GM21367 (cell line): ENCODE measurements at regions not wholly inside any gene's neighbourhood (a gene's known extent, or its start where the extent isn't known, plus 50 kb on each side); places are given as distances from the start of the nearest gene placed in this dataset.

ENCODE experiments used
- ATAC-seq: cut with Tn5 transposase; IDR thresholded peaks from one replicate; pipeline ENCODE4 v1.9.1; 2021; ENCODE audit not compliant: unreplicated experiment

- no peak for ATAC-seq
These were observed 57.3 kb downstream of the HHEX start for GRCh38 chr10:92747066-92747465.

GRCh38 chr10:92747600-92747999 is 57.8 kb downstream of the HHEX start:
- ATAC-seq, result no peak

GRCh38 chr10:92750791-92751533 is 61.2 kb downstream of the HHEX start:
- no peak for ATAC-seq

- no peak for ATAC-seq
These were observed 61.7 kb downstream of the HHEX start for GRCh38 chr10:92751534-92751811.

- no peak for ATAC-seq
These were observed 62.1 kb downstream of the HHEX start for GRCh38 chr10:92751827-92752226.

GRCh38 chr10:92753865-92754264 is 64.1 kb downstream of the HHEX start:
- ATAC-seq, result no peak

- no peak for ATAC-seq
These were observed 66.0 kb downstream of the HHEX start for GRCh38 chr10:92755725-92756124.

GRCh38 chr10:92756201-92757065 is 66.7 kb downstream of the HHEX start:
- peak; percentile 78 for ATAC-seq

- ATAC-seq, result peak; percentile 61
These were observed 67.4 kb downstream of the HHEX start for GRCh38 chr10:92757066-92757710.

- no peak for ATAC-seq
These were observed 68.0 kb downstream of the HHEX start for GRCh38 chr10:92757711-92758104.

- ATAC-seq, result no peak
These were observed 68.8 kb downstream of the HHEX start for GRCh38 chr10:92758594-92758993.

GRCh38 chr10:92760609-92761008 is 70.9 kb downstream of the HHEX start:
- ATAC-seq, result no peak

GRCh38 chr10:92761571-92761970 is 71.8 kb downstream of the HHEX start:
- ATAC-seq, result no peak

GRCh38 chr10:92763634-92764155 is 73.9 kb downstream of the HHEX start:
- no peak for ATAC-seq

- ATAC-seq, result no peak
These were observed 76.7 kb downstream of the HHEX start for GRCh38 chr10:92766451-92766850.

- no peak for ATAC-seq
These were observed 78.3 kb downstream of the HHEX start for GRCh38 chr10:92768104-92768503.

- no peak for ATAC-seq
These were observed 74.5 kb upstream of the EXOC6 start for GRCh38 chr10:92773776-92774175.

- ATAC-seq, result no peak
These were observed 70.2 kb upstream of the EXOC6 start for GRCh38 chr10:92778091-92778490.

GRCh38 chr10:92785118-92785517 is 63.2 kb upstream of the EXOC6 start:
- ATAC-seq, result no peak

GRCh38 chr10:92787557-92788152 is 60.7 kb upstream of the EXOC6 start:
- no peak for ATAC-seq

- ATAC-seq, result no peak
These were observed 59.3 kb upstream of the EXOC6 start for GRCh38 chr10:92789067-92789466.
